ENCODE measurements at regions not wholly inside any gene's neighbourhood (a gene's known extent, or its start where the extent isn't known, plus 50 kb on each side); places are given as distances from the start of the nearest gene placed in this dataset.

DNA sequence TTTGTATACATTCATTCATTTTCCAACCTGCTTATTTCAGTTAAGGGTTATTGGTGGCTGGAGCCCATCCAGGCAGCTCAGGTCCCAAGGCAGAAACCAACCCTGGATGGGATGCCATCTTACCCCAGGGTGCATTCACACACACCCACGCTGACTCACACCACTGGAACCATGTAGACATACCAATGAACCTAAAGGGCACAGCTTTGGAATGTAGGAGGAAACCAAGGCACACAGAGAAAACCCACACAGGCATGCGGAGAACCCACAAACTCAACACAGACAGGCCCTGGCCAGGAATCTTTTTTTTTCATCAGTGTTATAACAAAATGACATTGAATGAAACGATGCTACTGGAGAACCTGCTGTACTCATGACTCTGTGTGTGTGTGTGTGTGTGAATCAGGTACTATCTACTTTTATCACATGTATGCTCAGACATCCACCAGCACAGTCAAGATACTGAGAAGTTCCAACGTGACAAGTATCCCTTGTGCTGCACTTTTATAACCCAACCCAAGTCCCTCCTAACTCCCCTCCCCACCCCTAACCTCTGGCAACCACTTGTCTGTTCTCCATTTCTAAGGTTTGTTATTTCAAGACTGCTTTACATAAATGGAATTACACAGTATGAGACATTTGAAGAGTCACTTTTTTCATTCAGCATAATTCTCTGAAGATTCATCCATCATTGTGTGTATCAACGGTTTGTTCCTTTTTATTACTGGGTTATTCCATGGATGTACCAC, 286.8 kb upstream of the PLD5 start (continued):
- no peak for TF ChIP-seq CBFA2T3 (IDR thresholded peaks at IDR 0.05)
- TF ChIP-seq ZBTB1 (CRISPR knock-in tag; IDR thresholded peaks at IDR 0.05; ENCODE audit: borderline replicate concordance, low read depth), result no peak
- no peak for TF ChIP-seq FOXK1 (CRISPR knock-in tag; IDR thresholded peaks at IDR 0.05; ENCODE audit: borderline replicate concordance)
- no peak for TF ChIP-seq SAFB (IDR thresholded peaks at IDR 0.05; ENCODE audit: borderline replicate concordance, low read depth, low read length)
- TF ChIP-seq, protein P1, sequence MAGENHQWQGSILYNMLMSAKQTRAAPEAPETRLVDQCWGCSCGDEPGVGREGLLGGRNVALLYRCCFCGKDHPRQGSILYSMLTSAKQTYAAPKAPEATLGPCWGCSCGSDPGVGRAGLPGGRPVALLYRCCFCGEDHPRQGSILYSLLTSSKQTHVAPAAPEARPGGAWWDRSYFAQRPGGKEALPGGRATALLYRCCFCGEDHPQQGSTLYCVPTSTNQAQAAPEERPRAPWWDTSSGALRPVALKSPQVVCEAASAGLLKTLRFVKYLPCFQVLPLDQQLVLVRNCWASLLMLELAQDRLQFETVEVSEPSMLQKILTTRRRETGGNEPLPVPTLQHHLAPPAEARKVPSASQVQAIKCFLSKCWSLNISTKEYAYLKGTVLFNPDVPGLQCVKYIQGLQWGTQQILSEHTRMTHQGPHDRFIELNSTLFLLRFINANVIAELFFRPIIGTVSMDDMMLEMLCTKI (IDR thresholded peaks at IDR 0.05; ENCODE audit: partially characterized antibody), result no peak
- no peak for TF ChIP-seq ZNF830 (CRISPR knock-in tag; IDR thresholded peaks at IDR 0.05)
- no peak for TF ChIP-seq C11orf30 (IDR thresholded peaks at IDR 0.05; ENCODE audit: low read depth)

DNA sequence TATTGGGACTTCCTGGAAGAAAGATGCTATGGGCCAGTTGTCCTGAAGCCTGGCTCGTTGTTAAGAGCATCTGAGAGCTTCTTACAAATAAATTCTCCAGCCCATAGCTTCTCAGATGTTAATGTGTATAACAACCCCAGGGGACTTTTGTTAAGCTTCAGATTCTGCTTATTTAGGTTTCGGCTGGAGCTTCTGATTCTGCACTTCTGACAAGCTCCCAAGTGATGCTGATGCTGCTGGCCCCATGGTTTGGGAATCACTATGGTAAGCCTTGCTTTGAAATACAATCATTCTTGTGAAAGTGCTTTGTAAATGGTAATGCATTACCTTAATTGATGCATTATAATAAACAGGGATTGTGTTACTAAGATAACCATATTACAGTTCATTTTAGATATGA, 281.8 kb upstream of the PLD5 start:
- no peak for DNase-seq (ENCODE audit: extremely low read depth in 1 of 4, low spot score in 3 of 4)
- intact Hi-C loops (cut with micrococcal nuclease) (no loop called here), in situ Hi-C loops (cut with MboI) (no loop called here)
- no peak overlapping the region for H3K9ac ChIP-seq (ENCODE audit: insufficient read depth in 1 of 2, low read depth in 2 of 2, low read length in 2 of 2)
- no peak overlapping the region for H3K4me3 ChIP-seq
- no TSS peak for BruUV-seq (replicated peaks)
- no peaks in the 10 kb centered on the region for H3K9me1 ChIP-seq (ENCODE audit: control insufficient read depth, insufficient read depth, low read length)
- no peak overlapping the region for H3K4me2 ChIP-seq (ENCODE audit: insufficient read depth, low read length)
- H3K36me3 ChIP-seq (ENCODE audit: control insufficient read depth, insufficient read depth, low read length), result no peaks in the 10 kb centered on the region
- H2AFZ ChIP-seq (ENCODE audit: low read depth, low read length), result no peak overlapping the region
- H3K4me1 ChIP-seq (replicated peaks in 1 of 2; ENCODE audit: control insufficient read depth in 2 of 2, insufficient read depth in 2 of 2, low read length in 2 of 2), result no peaks in the 10 kb centered on the region
- 2% methylated on average over 2 of the region's 2 CpGs for WGBS (ENCODE audit: insufficient coverage, low coverage, missing lambda C conversion rate)
- no peaks in the 10 kb centered on the region for H3K27me3 ChIP-seq (ENCODE audit: control insufficient read depth in 2 of 2, insufficient read depth in 2 of 2, low read length in 2 of 2)
- CTCF ChIA-PET (ENCODE audit: low intra/inter-chr PET ratio), result no interaction called here
- no peak for ATAC-seq
- no peaks in the 10 kb centered on the region for H3K9me3 ChIP-seq (replicated peaks; ENCODE audit: control insufficient read depth, insufficient read depth, low read depth, low read length)
- no peak for FAIRE-seq
- POLR2A ChIA-PET, result no interaction called here
- H3K27ac ChIP-seq (ENCODE audit: extremely low read depth, low read depth, low read length), result no peak overlapping the region
- no peaks in the 10 kb centered on the region for H4K20me1 ChIP-seq (replicated peaks; ENCODE audit: control insufficient read depth, insufficient read depth, low read length)
- no peaks in the 10 kb centered on the region for H3K79me2 ChIP-seq (ENCODE audit: control insufficient read depth, insufficient read depth, low read length)
- no peak for TF ChIP-seq ZKSCAN1 (IDR thresholded peaks at IDR 0.05; ENCODE audit: low read depth, low read length)
- TF ChIP-seq, protein P2, sequence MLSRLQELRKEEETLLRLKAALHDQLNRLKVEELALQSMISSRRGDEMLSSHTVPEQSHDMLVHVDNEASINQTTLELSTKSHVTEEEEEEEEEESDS (CRISPR knock-in tag; IDR thresholded peaks at IDR 0.05), result no peak
- TF ChIP-seq KHSRP (IDR thresholded peaks at IDR 0.05), result no peak
- TF ChIP-seq MED1 (CRISPR knock-in tag; IDR thresholded peaks at IDR 0.05; ENCODE audit: borderline replicate concordance), result no peak
- TF ChIP-seq NONO (IDR thresholded peaks at IDR 0.05; ENCODE audit: low read depth in 2 of 2, low read length in 1 of 2), result no peak
- TF ChIP-seq, protein P3, sequence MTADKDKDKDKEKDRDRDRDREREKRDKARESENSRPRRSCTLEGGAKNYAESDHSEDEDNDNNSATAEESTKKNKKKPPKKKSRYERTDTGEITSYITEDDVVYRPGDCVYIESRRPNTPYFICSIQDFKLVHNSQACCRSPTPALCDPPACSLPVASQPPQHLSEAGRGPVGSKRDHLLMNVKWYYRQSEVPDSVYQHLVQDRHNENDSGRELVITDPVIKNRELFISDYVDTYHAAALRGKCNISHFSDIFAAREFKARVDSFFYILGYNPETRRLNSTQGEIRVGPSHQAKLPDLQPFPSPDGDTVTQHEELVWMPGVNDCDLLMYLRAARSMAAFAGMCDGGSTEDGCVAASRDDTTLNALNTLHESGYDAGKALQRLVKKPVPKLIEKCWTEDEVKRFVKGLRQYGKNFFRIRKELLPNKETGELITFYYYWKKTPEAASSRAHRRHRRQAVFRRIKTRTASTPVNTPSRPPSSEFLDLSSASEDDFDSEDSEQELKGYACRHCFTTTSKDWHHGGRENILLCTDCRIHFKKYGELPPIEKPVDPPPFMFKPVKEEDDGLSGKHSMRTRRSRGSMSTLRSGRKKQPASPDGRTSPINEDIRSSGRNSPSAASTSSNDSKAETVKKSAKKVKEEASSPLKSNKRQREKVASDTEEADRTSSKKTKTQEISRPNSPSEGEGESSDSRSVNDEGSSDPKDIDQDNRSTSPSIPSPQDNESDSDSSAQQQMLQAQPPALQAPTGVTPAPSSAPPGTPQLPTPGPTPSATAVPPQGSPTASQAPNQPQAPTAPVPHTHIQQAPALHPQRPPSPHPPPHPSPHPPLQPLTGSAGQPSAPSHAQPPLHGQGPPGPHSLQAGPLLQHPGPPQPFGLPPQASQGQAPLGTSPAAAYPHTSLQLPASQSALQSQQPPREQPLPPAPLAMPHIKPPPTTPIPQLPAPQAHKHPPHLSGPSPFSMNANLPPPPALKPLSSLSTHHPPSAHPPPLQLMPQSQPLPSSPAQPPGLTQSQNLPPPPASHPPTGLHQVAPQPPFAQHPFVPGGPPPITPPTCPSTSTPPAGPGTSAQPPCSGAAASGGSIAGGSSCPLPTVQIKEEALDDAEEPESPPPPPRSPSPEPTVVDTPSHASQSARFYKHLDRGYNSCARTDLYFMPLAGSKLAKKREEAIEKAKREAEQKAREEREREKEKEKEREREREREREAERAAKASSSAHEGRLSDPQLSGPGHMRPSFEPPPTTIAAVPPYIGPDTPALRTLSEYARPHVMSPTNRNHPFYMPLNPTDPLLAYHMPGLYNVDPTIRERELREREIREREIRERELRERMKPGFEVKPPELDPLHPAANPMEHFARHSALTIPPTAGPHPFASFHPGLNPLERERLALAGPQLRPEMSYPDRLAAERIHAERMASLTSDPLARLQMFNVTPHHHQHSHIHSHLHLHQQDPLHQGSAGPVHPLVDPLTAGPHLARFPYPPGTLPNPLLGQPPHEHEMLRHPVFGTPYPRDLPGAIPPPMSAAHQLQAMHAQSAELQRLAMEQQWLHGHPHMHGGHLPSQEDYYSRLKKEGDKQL (CRISPR knock-in tag; IDR thresholded peaks at IDR 0.05; ENCODE audit: borderline replicate concordance), result no peak
- no peak for TF ChIP-seq MYNN (IDR thresholded peaks at IDR 0.05)
- no peak for TF ChIP-seq MYNN (CRISPR knock-in tag; IDR thresholded peaks at IDR 0.05)
- TF ChIP-seq ZBTB7A (IDR thresholded peaks at IDR 0.05; ENCODE audit: borderline replicate concordance, control insufficient read depth, low read depth, low read length), result no peak

Measured in K562 (cell line).